ENCODE measurements at regions not wholly inside any gene's neighbourhood (a gene's known extent, or its start where the extent isn't known, plus 50 kb on each side); places are given as distances from the start of the nearest gene placed in this dataset.

DNA sequence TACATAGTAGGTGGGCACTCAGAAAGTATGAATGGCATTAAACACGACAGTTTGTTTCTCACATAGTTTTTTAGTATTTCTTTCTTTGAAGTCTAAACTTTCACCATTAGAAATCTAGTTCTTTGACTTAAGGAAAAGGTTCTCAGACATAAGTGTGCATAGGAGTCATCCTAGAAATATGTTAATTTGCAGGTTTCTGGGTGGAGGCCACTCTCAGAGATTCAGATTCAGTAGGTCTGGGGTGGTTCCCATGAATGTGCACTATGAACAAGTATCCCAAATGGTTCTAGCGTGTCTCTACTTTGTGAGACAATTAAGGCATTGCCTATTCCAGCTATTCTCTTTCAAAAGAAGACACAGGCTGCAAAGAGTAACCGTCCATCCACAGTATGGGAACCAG is 119.3 kb downstream of the NGF start:
- no peak for DNase-seq (ENCODE audit: low spot score in 2 of 2)
- TF ChIP-seq POLR2A (IDR thresholded peaks at IDR 0.05) = no peak
- TF ChIP-seq, protein P1, sequence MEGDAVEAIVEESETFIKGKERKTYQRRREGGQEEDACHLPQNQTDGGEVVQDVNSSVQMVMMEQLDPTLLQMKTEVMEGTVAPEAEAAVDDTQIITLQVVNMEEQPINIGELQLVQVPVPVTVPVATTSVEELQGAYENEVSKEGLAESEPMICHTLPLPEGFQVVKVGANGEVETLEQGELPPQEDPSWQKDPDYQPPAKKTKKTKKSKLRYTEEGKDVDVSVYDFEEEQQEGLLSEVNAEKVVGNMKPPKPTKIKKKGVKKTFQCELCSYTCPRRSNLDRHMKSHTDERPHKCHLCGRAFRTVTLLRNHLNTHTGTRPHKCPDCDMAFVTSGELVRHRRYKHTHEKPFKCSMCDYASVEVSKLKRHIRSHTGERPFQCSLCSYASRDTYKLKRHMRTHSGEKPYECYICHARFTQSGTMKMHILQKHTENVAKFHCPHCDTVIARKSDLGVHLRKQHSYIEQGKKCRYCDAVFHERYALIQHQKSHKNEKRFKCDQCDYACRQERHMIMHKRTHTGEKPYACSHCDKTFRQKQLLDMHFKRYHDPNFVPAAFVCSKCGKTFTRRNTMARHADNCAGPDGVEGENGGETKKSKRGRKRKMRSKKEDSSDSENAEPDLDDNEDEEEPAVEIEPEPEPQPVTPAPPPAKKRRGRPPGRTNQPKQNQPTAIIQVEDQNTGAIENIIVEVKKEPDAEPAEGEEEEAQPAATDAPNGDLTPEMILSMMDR (IDR thresholded peaks at IDR 0.05) = no peak
- intact Hi-C loops (cut with DNase I; ENCODE audit: low total_unique reads) = no loop called here
- 87 to 89% methylated on average over 3 of the region's 3 CpGs for WGBS, 2 donors
- H3K4me3 ChIP-seq (ENCODE audit: low read depth, poor library complexity, severe bottlenecking) = no peak overlapping the region

DNA sequence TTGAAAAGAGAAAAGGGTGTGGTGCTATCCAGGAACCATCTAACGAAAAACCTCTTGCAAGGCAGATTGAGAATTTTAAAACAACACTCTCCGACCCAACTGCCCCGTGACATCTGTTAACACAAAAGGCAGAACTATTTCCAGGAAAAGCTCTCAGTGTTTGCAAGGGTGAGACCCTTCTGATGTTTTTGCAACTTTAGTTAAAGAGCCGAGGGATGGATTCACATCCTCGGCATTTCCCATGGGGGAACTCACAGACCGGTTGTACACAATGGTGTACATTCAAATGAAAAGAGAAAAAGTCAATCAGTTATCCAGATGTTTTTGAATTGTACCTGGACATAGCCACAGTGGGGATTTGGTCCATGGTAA is 120.0 kb downstream of the NGF start:
- TF ChIP-seq POLR2A (IDR thresholded peaks at IDR 0.05) = no peak
- TF ChIP-seq, protein P1 (IDR thresholded peaks at IDR 0.05) = no peak
- 73 to 82% methylated on average over 6 of the region's 6 CpGs for WGBS, 2 donors
- no peak overlapping the region for H3K4me3 ChIP-seq (ENCODE audit: low read depth, poor library complexity, severe bottlenecking)
- DNase-seq (ENCODE audit: low spot score in 2 of 2) = no peak
- intact Hi-C loops (cut with DNase I; ENCODE audit: low total_unique reads) = no loop called here

DNA sequence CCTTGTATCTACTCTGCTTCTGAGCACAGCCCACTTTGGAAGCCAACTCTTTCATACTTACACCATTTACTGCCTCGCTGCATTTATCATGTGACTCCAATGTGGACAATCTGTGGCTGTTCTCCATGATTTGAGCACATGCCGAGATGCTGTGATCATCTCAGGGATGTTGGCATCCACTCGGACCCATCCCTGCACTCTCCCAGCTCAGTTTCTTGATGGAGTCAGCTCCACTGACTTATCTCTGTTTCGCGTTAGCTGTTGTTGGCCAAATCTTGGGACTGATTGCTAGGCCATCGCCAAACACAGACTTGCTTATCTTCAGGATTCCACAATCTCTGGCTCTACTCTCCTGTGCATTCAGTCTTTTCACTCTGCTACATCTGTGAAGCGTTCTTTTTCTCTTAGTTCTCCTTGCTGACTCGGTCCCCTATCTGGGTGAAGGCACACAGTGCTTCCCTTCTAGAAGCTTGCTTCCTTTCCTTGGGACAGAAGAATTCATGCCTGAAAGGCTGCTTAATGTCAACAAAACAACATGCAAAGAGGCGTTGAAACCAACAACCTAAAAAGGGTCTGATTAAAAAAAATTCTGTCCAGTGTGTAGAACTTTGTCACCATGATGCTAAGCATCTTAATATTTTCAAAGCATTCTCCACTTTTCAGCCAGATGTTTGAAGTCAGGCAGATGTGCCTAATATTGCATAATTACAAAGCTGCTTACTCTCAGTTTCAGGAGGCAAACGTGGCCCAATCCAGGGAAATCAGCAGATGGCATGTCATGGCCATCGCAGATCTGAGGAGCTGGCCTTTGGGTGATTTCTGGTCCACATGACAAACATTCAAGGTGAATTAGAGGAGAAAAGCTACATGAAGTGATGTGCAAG is 120.7 kb downstream of the NGF start:
- no peak overlapping the region for H3K4me3 ChIP-seq (ENCODE audit: low read depth, poor library complexity, severe bottlenecking)
- intact Hi-C loops (cut with DNase I; ENCODE audit: low total_unique reads) = no loop called here
- TF ChIP-seq, protein P1 (IDR thresholded peaks at IDR 0.05) = no peak
- no peak for TF ChIP-seq POLR2A (IDR thresholded peaks at IDR 0.05)
- 73 to 83% methylated on average over 11 of the region's 11 CpGs for WGBS, 2 donors
- no peak for DNase-seq (ENCODE audit: low spot score in 2 of 2)

DNA sequence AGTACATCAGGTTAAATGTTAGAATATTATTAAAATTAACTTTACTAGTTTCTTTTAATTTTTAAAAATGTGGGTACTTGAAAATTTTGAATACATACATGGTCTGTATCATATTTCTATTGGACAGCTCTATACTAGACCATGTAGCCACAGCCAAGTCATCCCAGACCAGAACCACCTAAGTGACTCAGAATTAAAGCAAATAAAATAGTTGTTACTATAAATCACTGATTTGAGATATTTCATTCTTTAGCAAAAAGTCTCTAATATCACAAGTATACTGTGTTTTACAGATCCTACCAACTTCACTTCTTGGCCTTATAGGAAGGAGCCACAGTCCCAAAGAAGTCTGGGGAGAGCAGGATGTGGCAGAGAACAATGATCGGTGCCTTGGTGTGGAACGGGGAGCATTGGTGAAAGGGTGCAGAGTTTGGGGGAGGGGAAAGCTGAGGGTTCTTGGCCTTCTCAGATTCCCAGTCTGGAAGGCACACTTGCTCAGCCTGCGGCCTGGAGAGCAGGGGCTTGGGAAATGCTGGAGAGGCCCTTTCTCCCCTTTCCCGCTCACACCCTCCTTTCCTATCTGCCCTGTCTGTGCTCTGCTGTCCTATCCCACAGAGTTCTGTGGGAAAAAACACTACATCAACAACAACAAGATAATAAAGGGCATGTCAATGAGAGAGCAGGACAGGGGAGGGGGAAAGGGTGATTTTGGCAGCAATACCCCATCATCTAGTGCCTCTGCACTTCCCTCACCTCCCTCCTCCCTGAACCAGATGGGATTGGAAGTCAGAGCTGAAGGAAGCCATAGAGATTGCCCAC is 122.1 kb downstream of the NGF start:
- no peak for DNase-seq (ENCODE audit: low spot score in 2 of 2)
- TF ChIP-seq POLR2A (IDR thresholded peaks at IDR 0.05) = no peak
- TF ChIP-seq, protein P1 (IDR thresholded peaks at IDR 0.05) = no peak
- 87 to 97% methylated on average over 4 of the region's 4 CpGs for WGBS, 2 donors
- intact Hi-C loops (cut with DNase I; ENCODE audit: low total_unique reads) = no loop called here
- H3K4me3 ChIP-seq (ENCODE audit: low read depth, poor library complexity, severe bottlenecking) = no peak overlapping the region

DNA sequence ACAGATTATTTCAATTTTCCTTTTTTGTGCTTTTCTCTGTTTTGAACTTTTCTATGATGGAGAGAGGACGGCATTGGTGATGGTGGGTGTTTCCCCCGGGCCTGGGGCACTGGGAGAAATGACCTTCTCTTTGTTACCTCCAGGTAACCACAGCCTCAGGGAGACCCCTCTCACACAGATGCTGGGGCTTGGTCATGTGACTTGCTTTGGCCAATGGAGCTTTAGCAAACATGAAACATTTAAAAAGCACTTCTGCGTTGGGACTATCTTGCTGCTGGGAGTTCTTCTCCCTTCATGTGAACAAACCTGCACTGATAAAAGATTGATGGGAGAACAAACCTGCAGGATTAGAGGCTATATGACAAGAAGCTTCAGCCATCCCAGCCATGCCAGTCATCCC is 122.9 kb downstream of the NGF start:
- WGBS, 2 donors = 92 to 99% methylated on average over 3 of the region's 3 CpGs
- H3K4me3 ChIP-seq (ENCODE audit: low read depth, poor library complexity, severe bottlenecking) = no peak overlapping the region
- intact Hi-C loops (cut with DNase I; ENCODE audit: low total_unique reads) = no loop called here
- TF ChIP-seq, protein P1 (IDR thresholded peaks at IDR 0.05) = no peak
- no peak for TF ChIP-seq POLR2A (IDR thresholded peaks at IDR 0.05)
- no peak for DNase-seq (ENCODE audit: low spot score in 2 of 2)

Measured in lower leg skin (tissue), 4 donors.